ENCODE measurements at regions not wholly inside any gene's neighbourhood (a gene's known extent, or its start where the extent isn't known, plus 50 kb on each side); places are given as distances from the start of the nearest gene placed in this dataset.

DNA sequence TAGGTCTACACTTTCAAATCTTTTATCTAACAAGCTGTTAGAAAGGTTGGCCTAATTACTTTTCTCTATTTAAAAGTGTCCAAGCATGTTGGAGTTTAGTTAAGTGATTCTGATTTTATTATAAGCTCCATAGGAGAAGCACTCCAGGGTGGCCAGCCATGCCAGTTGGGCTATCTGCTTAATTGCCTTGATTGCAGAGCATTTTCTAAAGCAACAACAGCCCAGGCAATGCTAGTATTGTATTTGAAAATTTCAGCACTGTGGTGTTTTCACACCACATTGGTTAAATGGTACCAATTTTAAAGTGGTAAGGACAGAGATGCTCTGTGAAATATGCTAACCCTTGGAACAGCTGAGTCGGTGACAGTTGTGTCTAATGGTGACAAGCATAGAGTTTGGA is 510.5 kb upstream of the CDH8 start:
- Histone ChIP-seq H3K27ac (ENCODE audit: insufficient read length, low read depth, low read length) (no peak overlapping the region), H3K27me3 (ENCODE audit: insufficient read depth, low read length) (no peaks in the 10 kb centered on the region; the same call in 1 of the 2 replicates), H3T11ph (ENCODE audit: low read length) (no peak overlapping the region), H3K14ac (ENCODE audit: insufficient read depth, low read length) (no peak overlapping the region), H4K91ac (ENCODE audit: insufficient read length, low read depth, low read length) (no peak overlapping the region), H4K20me1 (ENCODE audit: control insufficient read depth, insufficient read depth, insufficient read length) (no peaks in the 10 kb centered on the region), H2BK15ac (ENCODE audit: low read depth, low read length) (no peak overlapping the region), H2BK20ac (ENCODE audit: low read depth, low read length, poor library complexity, severe bottlenecking) (no peak overlapping the region), H3K4ac (ENCODE audit: low read depth, low read length) (no peak overlapping the region), H3K4me2 (ENCODE audit: insufficient read depth, insufficient read length, low read length) (no peak overlapping the region), H3K4me1 (ENCODE audit: insufficient read depth, low read length) (no peaks in the 10 kb centered on the region), H3K79me1 (ENCODE audit: insufficient read depth, low read depth, low read length, poor library complexity, severe bottlenecking) (no peaks in the 10 kb centered on the region), H4K5ac (ENCODE audit: insufficient read length, low read depth, low read length) (no peak overlapping the region), H4K8ac (replicated peaks; ENCODE audit: insufficient read length, low read depth, low read length) (no peak overlapping the region), H3K23me2 (ENCODE audit: insufficient read length, low read depth, low read length, poor library complexity, severe bottlenecking) (no peaks in the 10 kb centered on the region), H3K9ac (ENCODE audit: extremely low read depth, insufficient read length, low read length) (no peak overlapping the region), H3K9me3 (ENCODE audit: control insufficient read depth, low read depth, low read length) (no peaks in the 10 kb centered on the region), H3K18ac (ENCODE audit: insufficient read length, low read depth, low read length) (no peak overlapping the region), H2AK5ac (ENCODE audit: insufficient read length, low read length) (no peak overlapping the region), H2BK5ac (ENCODE audit: insufficient read length, low read length) (no peak overlapping the region), H3K56ac (ENCODE audit: insufficient read length, low read depth, low read length) (no peak overlapping the region), H2AFZ (ENCODE audit: low read length) (no peak overlapping the region), H2BK12ac (ENCODE audit: insufficient read length, low read depth, low read length) (no peak overlapping the region), H2BK120ac (ENCODE audit: low read depth, low read length, poor library complexity, severe bottlenecking) (no peak overlapping the region), H3K79me2 (ENCODE audit: insufficient read depth, low read length) (no peaks in the 10 kb centered on the region), H3K23ac (ENCODE audit: insufficient read length, low read depth, low read length) (no peak overlapping the region)
- DNase-seq = no peak
- TF ChIP-seq, protein P1, sequence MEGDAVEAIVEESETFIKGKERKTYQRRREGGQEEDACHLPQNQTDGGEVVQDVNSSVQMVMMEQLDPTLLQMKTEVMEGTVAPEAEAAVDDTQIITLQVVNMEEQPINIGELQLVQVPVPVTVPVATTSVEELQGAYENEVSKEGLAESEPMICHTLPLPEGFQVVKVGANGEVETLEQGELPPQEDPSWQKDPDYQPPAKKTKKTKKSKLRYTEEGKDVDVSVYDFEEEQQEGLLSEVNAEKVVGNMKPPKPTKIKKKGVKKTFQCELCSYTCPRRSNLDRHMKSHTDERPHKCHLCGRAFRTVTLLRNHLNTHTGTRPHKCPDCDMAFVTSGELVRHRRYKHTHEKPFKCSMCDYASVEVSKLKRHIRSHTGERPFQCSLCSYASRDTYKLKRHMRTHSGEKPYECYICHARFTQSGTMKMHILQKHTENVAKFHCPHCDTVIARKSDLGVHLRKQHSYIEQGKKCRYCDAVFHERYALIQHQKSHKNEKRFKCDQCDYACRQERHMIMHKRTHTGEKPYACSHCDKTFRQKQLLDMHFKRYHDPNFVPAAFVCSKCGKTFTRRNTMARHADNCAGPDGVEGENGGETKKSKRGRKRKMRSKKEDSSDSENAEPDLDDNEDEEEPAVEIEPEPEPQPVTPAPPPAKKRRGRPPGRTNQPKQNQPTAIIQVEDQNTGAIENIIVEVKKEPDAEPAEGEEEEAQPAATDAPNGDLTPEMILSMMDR (conservative IDR thresholded peaks at IDR 0.05) = no peak
- Mint-ChIP-seq H3K27me3 (ENCODE audit: low read depth) (no peaks in the 10 kb centered on the region), H3K27ac (no peak overlapping the region), H3K36me3 (ENCODE audit: insufficient read depth in 1 of 3, low read depth in 3 of 3) (no peaks in the 10 kb centered on the region; a peak in 2 of 7 replicates), H3K9me3 (peaks cover 0 to 4% of the 10 kb centered on the region in 2 experiments; a peak in 2 of 5 replicates), H3K4me3 (no peak overlapping the region), H3K4me1 (peaks cover 9 to 12% of the 10 kb centered on the region in 2 experiments)
- WGBS (ENCODE audit: extremely low coverage, insufficient read length, low lambda C conversion rate) = no CpG with 5 or more reads among the region's 1 CpG

Data from H9 (cell line).